Neural progenitor cell (in vitro differentiated cells): ENCODE measurements at regions not wholly inside any gene's neighbourhood (a gene's known extent, or its start where the extent isn't known, plus 50 kb on each side); places are given as distances from the start of the nearest gene placed in this dataset.
A peak's percentile ranks its signal among the peaks of the same experiment; 100 is the strongest.

Experiments
- DNase-seq: peaks from one replicate; pipeline ENCODE4 v3.0.0-alpha.2; 2016; ENCODE audit warnings: low spot score
- H2AFZ ChIP-seq: fragments of 200-600 bp; sonication (generic); replicated peaks from 2 replicates; pipeline ENCODE4 v1.6.1; 2016; ENCODE audit warnings: antibody characterized with exemption
- H3F3A ChIP-seq: fragments of 200-600 bp; sonication (generic); 2 replicates; pipeline ENCODE4 v1.6.1; 2016; ENCODE audit warnings: antibody characterized with exemption, low read depth
- H3K27ac ChIP-seq: fragments of 200-600 bp; sonication (generic); 2 replicates; pipeline ENCODE4 v1.5.1; 2016; ENCODE audit warnings: mild to moderate bottlenecking
- H3K27me3 ChIP-seq: fragments of 200-600 bp; sonication (generic); 2 replicates; pipeline ENCODE4 v1.6.1; 2016; ENCODE audit warnings: mild to moderate bottlenecking, moderate library complexity
- H3K36me3 ChIP-seq: fragments of 200-600 bp; sonication (generic); 2 replicates; pipeline ENCODE4 v1.5.1; 2016
- H3K4me1 ChIP-seq: fragments of 200-600 bp; sonication (generic); 2 replicates; pipeline ENCODE4 v1.6.1; 2016; ENCODE audit warnings: mixed run types
- H3K4me2 ChIP-seq: fragments of 200-600 bp; sonication (generic); 2 replicates; pipeline ENCODE4 v1.6.1; 2016
- H3K4me3 ChIP-seq: fragments of 200-600 bp; sonication (generic); 2 replicates; pipeline ENCODE4 v1.5.1; 2016
- H3K79me2 ChIP-seq: fragments of 200-600 bp; sonication (generic); 2 replicates; pipeline ENCODE4 v1.6.1; 2016; ENCODE audit warnings: low read depth
- H3K9ac ChIP-seq: fragments of 200-600 bp; sonication (generic); 2 replicates; pipeline ENCODE4 v1.6.1; 2016
- H3K9me3 ChIP-seq: fragments of 200-600 bp; sonication (generic); 2 replicates; pipeline ENCODE4 v1.5.1; 2016; ENCODE audit warnings: low read depth
- H4K20me1 ChIP-seq: fragments of 200-600 bp; sonication (generic); 2 replicates; pipeline ENCODE4 v1.6.1; 2016; ENCODE audit warnings: low read depth
- H3K27ac Mint-ChIP-seq: 3 replicates; pipeline ENCODE4 v1.8.0; 2021; ENCODE audit warnings: mixed read lengths
- H3K27me3 Mint-ChIP-seq: 2 replicates; pipeline ENCODE4 v1.8.0; 2022; ENCODE audit warnings: low read depth, mild to moderate bottlenecking, inconsistent platforms, moderate library complexity, mixed read lengths; ENCODE audit not compliant: insufficient read depth
- H3K36me3 Mint-ChIP-seq: 3 replicates; pipeline ENCODE4 v1.8.0; 2021; ENCODE audit warnings: mixed read lengths
- H3K4me1 Mint-ChIP-seq: 3 replicates; pipeline ENCODE4 v1.8.0; 2021; ENCODE audit warnings: mixed read lengths
- H3K4me3 Mint-ChIP-seq: 3 replicates; pipeline ENCODE4 v1.8.0; 2021; ENCODE audit warnings: mild to moderate bottlenecking, moderate library complexity, mixed read lengths
- H3K9me3 Mint-ChIP-seq: 3 replicates; pipeline ENCODE4 v1.8.0; 2020; ENCODE audit warnings: mixed read lengths
- EZH2 ChIP-seq: fragments of 200-600 bp; sonication (generic); IDR thresholded peaks from 2 replicates; pipeline ENCODE4 v1.6.1; 2017; ENCODE audit warnings: antibody characterized with exemption, mild to moderate bottlenecking, moderate library complexity
- EZH2phosphoT487 ChIP-seq: fragments of 200-600 bp; sonication (generic); IDR thresholded peaks from 2 replicates; pipeline ENCODE4 v1.6.1; 2017; ENCODE audit warnings: antibody characterized with exemption
- TF ChIP-seq, protein P1 (sequence below): fragments of 200-600 bp; sonication (generic); IDR thresholded peaks from 2 replicates; pipeline ENCODE4 v1.5.1; 2017; ENCODE audit warnings: antibody characterized with exemption, mild to moderate bottlenecking

DNA sequence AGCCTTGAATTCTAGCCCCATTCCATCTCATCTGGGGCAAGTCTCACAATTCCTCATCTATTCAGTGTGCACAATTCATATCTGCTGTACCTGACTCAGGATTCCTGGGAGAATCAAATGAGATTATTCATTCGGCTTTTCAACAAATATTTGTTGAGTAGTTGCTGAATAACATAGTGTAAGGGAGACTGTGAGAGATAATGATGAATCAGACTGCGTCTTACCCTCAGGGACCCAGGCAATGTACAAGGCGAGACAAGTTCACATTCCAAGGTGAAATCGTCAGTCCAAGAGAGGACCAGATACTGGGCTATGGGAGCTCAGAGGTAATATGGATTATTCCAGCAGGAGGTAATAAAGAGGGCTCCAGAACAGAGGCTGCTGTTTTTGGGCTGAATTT is 67.8 kb upstream of the SMYD2 start:
- no peak overlapping the region for H3K4me3 ChIP-seq
- no peak overlapping the region for H3K4me3 Mint-ChIP-seq

DNA sequence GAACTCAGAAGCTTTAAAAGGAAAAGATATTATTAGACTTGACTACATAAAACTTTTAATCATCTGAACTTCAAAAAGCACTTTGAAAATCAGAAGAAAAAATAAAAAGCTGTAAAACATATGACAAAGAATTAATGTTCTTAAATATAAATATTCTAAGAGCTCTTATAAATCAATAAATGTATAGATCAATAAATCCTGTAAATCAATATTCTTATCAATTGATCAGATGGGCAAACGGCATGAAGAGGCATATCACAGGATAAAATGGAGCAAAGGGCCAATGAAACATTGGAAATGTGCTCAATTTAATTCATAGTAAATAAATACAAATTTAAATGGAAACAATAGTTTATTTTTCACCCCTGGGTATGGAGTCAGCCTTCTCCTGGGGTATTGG is 66.1 kb upstream of the SMYD2 start:
- Mint-ChIP-seq H3K4me3 (no peak overlapping the region), H3K9me3 (no peaks in the 10 kb centered on the region), H3K4me1 (peaks cover 10% of the 10 kb centered on the region), H3K27ac (no peak overlapping the region), H3K36me3 (no peaks in the 10 kb centered on the region), H3K27me3 (peaks cover 8% of the 10 kb centered on the region)
- Histone ChIP-seq H3K4me2 (no peak overlapping the region), H3K79me2 (no peaks in the 10 kb centered on the region), H3K27me3 (no peaks in the 10 kb centered on the region), H3K9me3 (no peaks in the 10 kb centered on the region), H2AFZ (peak overlapping the region; percentile 91), H3K36me3 (no peaks in the 10 kb centered on the region), H3K27ac (no peak overlapping the region), H3K4me1 (peaks cover 24% of the 10 kb centered on the region), H3F3A (no peaks in the 10 kb centered on the region), H3K9ac (no peak overlapping the region), H3K4me3 (no peak overlapping the region), H4K20me1 (no peaks in the 10 kb centered on the region)
- no peak for DNase-seq
- TF ChIP-seq EZH2: no peak
- TF ChIP-seq EZH2phosphoT487: no peak
- TF ChIP-seq, protein P1, sequence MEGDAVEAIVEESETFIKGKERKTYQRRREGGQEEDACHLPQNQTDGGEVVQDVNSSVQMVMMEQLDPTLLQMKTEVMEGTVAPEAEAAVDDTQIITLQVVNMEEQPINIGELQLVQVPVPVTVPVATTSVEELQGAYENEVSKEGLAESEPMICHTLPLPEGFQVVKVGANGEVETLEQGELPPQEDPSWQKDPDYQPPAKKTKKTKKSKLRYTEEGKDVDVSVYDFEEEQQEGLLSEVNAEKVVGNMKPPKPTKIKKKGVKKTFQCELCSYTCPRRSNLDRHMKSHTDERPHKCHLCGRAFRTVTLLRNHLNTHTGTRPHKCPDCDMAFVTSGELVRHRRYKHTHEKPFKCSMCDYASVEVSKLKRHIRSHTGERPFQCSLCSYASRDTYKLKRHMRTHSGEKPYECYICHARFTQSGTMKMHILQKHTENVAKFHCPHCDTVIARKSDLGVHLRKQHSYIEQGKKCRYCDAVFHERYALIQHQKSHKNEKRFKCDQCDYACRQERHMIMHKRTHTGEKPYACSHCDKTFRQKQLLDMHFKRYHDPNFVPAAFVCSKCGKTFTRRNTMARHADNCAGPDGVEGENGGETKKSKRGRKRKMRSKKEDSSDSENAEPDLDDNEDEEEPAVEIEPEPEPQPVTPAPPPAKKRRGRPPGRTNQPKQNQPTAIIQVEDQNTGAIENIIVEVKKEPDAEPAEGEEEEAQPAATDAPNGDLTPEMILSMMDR: no peak

More for the DNA sequence above, 67.8 kb upstream of the SMYD2 start:
- no peaks in the 10 kb centered on the region for H3K36me3 Mint-ChIP-seq
- no peaks in the 10 kb centered on the region for H3K79me2 ChIP-seq
- no peaks in the 10 kb centered on the region for H3K9me3 Mint-ChIP-seq
- no peaks in the 10 kb centered on the region for H3K27me3 ChIP-seq
- H4K20me1 ChIP-seq: no peaks in the 10 kb centered on the region
- H3F3A ChIP-seq: peaks cover 13% of the 10 kb centered on the region
- TF ChIP-seq, protein P1: no peak
- no peak for TF ChIP-seq EZH2
- TF ChIP-seq EZH2phosphoT487: no peak
- H3K36me3 ChIP-seq: no peaks in the 10 kb centered on the region
- H3K27ac Mint-ChIP-seq: no peak overlapping the region
- H3K27me3 Mint-ChIP-seq: peaks cover 10% of the 10 kb centered on the region
- H3K9me3 ChIP-seq: no peaks in the 10 kb centered on the region
- no peak overlapping the region for H3K9ac ChIP-seq
- H2AFZ ChIP-seq: no peak overlapping the region
- no peak for DNase-seq
- H3K27ac ChIP-seq: no peak overlapping the region
- peaks cover 30% of the 10 kb centered on the region for H3K4me1 ChIP-seq
- no peak overlapping the region for H3K4me2 ChIP-seq
- H3K4me1 Mint-ChIP-seq: peaks cover 25% of the 10 kb centered on the region

DNA sequence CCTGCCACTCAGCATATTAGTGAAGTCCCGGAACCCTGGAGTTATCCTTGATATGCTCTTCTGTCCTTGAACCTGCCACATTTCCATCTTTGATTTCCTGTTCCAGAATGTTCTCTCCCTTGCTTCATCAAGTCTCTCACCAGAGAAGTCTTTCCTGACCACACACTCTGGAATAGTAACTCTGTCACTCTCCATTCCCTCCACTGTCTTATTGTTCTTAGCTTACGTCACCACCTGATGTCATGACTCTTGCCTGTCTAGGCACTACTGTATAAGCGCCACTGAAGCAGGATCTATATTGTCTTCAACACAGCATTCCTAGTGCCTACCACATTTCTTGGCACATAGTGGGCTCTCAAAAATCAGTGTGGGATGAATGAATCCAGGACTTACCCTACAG is 65.4 kb upstream of the SMYD2 start:
- H3K79me2 ChIP-seq: no peaks in the 10 kb centered on the region
- DNase-seq: no peak
- H3K9me3 ChIP-seq: no peaks in the 10 kb centered on the region
- H3K4me3 ChIP-seq: no peak overlapping the region
- no peaks in the 10 kb centered on the region for H3F3A ChIP-seq
- TF ChIP-seq EZH2phosphoT487 (no peak), EZH2 (no peak)
- TF ChIP-seq, protein P1: no peak
- Mint-ChIP-seq H3K27me3 (peaks cover 7% of the 10 kb centered on the region), H3K9me3 (no peaks in the 10 kb centered on the region), H3K4me3 (no peak overlapping the region), H3K36me3 (no peaks in the 10 kb centered on the region), H3K27ac (no peak overlapping the region), H3K4me1 (peaks cover 9% of the 10 kb centered on the region)
- H3K4me2 ChIP-seq: no peak overlapping the region
- H3K9ac ChIP-seq: no peak overlapping the region
- peaks cover 22% of the 10 kb centered on the region for H3K4me1 ChIP-seq
- no peaks in the 10 kb centered on the region for H3K36me3 ChIP-seq
- H3K27me3 ChIP-seq: no peaks in the 10 kb centered on the region
- no peaks in the 10 kb centered on the region for H4K20me1 ChIP-seq
- H2AFZ ChIP-seq: no peak overlapping the region
- H3K27ac ChIP-seq: no peak overlapping the region

DNA sequence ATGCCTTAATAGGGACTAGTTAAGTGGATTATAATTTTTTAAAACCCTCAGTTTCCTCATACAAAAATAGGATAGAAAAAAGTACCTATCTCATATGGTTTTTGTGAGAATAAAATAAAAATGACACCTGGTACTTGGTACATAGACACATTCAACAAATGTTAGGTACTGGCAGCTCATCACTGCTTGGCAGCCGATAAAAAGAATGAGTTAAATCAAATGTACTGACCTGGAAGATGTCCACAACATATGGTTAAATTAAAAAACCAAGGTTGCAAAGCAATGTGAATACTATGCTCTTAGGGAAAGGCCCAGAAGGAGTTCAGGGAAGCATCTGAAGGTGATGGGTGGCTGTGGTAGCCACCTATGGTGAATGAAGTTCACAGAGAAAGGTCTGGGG is 64.9 kb upstream of the SMYD2 start:
- no peak for DNase-seq
- H3K36me3 Mint-ChIP-seq: no peaks in the 10 kb centered on the region

More for the DNA sequence above, 64.9 kb upstream of the SMYD2 start:
- no peaks in the 10 kb centered on the region for H3K27me3 ChIP-seq
- H2AFZ ChIP-seq: no peak overlapping the region
- TF ChIP-seq, protein P1: no peak
- TF ChIP-seq EZH2: no peak
- no peak for TF ChIP-seq EZH2phosphoT487
- Mint-ChIP-seq H3K9me3 (no peaks in the 10 kb centered on the region), H3K4me1 (peaks cover 9% of the 10 kb centered on the region), H3K27ac (no peak overlapping the region), H3K4me3 (no peak overlapping the region), H3K27me3 (peaks cover 7% of the 10 kb centered on the region)
- H3K9ac ChIP-seq: no peak overlapping the region
- H3K9me3 ChIP-seq: no peaks in the 10 kb centered on the region
- no peak overlapping the region for H3K4me3 ChIP-seq
- H3F3A ChIP-seq: no peaks in the 10 kb centered on the region
- H4K20me1 ChIP-seq: no peaks in the 10 kb centered on the region
- peaks cover 22% of the 10 kb centered on the region for H3K4me1 ChIP-seq
- no peak overlapping the region for H3K27ac ChIP-seq
- H3K36me3 ChIP-seq: no peaks in the 10 kb centered on the region
- H3K4me2 ChIP-seq: no peak overlapping the region
- no peaks in the 10 kb centered on the region for H3K79me2 ChIP-seq
